Fibroblast of upper back skin (primary cell): ENCODE measurements at regions not wholly inside any gene's neighbourhood (a gene's known extent, or its start where the extent isn't known, plus 50 kb on each side); places are given as distances from the start of the nearest gene placed in this dataset.
A peak's percentile ranks its signal among the peaks of the same experiment; 100 is the strongest.

Source experiments
- DNase-seq: peaks from one replicate; pipeline ENCODE4 v3.0.0-alpha.2; 2013

- no peak for DNase-seq
Observed at GRCh38 chr9:79885093-79885857, 313.5 kb downstream of the TLE4 start.

DNA sequence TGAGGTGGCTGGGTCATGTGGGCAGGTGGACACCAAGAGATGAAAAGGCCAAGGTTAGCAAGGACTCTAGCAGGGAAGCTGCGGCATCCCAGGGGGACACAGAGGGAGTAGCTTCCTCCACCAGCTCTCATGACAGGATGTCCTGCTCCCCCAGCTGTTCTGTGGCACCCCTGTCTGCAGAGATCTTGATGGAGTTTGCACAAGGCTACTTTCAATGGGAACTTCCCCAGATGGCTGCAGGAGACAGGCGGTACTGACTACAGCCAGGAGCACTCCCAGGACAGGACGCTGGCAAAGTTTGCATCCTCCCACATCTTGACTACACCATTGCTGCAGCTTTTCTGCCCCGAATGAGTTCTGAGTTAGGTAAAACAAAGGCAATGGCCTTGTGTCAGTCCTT, 312.8 kb downstream of the TLE4 start:
- no peak for DNase-seq

DNA sequence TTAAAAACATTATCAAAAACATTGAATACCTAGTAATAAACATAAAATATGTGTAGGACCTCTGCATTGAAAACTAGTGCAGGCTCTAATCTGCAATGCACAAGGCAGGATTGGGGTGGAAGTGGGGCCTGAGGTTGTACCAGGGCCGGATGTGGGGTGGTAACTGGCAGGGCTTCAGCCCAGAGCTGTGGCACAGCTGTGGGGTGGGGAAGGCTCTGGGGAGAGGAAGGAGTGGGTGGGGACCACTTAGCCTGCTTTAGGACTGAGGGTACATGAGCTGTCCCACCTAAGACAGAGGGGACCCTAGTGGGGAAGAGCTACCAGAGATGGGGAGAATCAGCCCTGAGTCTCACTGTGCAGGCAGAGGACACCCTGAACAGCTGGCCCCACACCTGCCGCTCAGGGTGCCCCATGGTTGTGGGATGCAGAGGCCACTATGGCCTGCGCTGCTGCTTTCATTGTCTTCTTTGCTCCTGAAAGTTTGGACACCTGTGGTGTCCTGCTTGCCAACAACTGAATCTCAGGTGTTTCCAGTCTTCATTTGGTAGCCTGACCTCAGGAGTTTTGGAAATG, 311.4 kb downstream of the TLE4 start:
- DNase-seq = no peak

- no peak for DNase-seq
Observed at GRCh38 chr9:79880626-79881025, 308.9 kb downstream of the TLE4 start.

DNA sequence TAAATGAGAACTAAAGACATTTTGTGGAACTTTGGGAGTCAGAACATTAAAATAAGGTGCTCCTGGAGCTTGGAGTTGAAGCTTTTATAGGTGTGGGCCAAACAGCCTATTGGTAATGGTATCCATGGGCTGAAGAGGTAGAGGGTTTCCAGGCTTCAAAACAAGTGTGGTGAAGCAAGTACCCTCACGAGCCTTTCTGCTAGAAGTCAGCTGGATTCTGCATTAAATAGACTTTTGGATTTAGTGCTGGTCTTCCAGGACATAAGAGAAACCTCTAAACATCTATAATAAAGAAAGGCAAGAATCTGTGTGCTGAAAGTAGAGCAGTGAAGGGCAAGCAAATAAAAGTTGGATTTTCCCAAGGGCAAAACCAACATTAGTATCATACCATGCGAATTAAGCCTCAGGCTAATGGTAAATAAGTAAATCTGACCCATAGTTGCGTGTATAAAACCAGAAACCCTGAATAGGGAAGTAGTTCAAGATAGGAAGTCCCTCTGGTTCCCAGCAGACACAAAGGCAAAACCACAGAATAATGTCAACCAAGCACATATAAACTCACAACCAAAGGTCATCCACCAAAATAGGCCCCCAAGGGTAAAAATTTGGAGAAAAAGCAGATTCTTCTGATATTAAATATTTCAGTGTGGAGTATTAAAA, 306.3 kb downstream of the TLE4 start:
- no peak for DNase-seq

- no peak for DNase-seq
Observed at GRCh38 chr9:79868567-79869189, 296.9 kb downstream of the TLE4 start.

- DNase-seq = no peak
Observed at GRCh38 chr9:79862921-79863890, 291.4 kb downstream of the TLE4 start.

DNA sequence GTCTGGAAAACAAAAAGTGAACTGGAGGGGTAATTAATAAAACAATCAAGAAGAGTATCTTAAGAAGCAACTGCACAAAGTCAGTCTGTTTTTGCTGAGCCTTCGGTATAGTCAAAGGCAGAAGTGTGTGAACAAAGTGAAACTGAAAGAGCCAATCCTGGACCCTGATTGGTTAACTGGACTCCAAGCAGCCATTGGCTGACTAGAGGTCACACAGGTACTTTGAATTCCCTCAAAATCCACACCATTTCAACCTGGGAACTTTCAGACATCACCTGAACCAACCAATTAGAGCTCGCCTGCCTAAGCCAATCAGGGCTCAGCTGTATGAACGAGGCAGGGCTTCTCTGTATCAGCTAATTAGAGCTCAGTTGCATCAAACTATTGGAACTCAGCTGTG, 286.7 kb downstream of the TLE4 start:
- DNase-seq = peak; percentile 1

DNA sequence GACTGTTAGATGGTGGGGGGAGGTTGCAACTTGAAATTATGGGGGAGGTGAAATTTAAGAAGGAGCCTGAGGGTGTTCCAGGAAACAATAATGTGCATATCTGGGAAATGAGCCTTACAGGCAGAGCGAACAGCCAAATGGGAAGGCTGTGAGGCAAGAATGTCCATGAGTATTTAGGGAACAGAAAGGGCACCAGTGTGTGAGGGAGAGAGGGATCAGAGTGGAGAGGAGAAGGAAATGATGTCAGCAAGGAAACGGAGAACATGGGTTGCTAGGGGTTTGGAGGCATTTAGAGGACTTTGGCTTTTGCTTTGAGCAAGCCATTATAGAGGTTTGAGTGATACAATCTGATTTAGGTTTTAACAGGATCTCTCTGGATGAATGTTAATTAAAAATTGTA, 285.4 kb downstream of the TLE4 start:
- DNase-seq = no peak

DNA sequence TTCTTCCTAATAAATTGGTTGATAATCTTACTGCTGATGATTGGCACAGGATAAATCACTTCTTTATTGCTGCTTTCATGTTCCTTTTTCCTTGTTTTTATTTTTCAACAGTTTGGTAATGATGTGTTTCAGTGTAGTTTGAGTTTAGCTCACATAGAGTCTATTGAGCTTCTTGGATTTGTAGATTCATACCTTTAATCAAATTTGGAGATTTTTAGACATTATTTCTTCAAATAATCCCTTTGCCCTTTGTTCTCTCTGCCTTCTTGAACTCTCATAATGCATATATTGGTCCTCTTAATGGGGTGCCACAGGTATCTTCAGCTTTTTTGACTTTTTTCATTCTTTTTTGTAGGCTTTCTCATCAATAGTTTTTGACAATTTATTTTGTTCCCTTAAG, 275.3 kb downstream of the TLE4 start:
- DNase-seq = no peak

- no peak for DNase-seq
Observed at GRCh38 chr9:79829566-79830302, 258.0 kb downstream of the TLE4 start.

- no peak for DNase-seq
Observed at GRCh38 chr9:79824265-79824664, 252.5 kb downstream of the TLE4 start.

DNA sequence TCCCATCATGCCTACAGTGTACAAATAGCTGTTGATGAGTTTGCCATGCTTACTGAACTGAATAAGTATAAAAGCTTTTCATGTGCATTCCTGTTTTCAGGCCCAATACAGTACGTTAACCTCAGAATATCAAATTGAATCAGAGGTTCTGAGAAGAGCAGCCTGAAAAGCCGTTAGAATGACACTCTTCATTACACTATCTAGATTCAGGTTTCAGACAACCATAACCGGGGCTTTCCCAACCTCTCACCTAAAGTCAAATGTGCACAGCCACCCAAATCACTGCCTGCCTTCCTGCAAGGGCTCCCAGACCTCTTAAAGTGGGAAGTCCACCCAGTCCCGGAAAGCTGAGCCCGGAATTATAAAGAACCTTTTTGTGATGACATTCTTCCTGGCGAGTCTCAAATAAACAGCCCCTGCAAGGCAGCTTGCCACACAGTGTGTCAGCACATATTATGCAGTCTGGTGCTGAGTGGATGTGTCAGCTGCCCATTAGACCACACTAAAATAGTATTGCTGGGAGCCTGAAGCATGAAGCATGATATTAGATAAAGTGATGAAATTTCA, 245.8 kb downstream of the TLE4 start:
- DNase-seq = no peak

- DNase-seq = no peak
Observed at GRCh38 chr9:79813258-79813638, 241.5 kb downstream of the TLE4 start.

GRCh38 chr9:79812507-79813257, 240.9 kb downstream of the TLE4 start:
- DNase-seq = no peak

GRCh38 chr9:79812099-79812498, 240.3 kb downstream of the TLE4 start:
- no peak for DNase-seq

DNA sequence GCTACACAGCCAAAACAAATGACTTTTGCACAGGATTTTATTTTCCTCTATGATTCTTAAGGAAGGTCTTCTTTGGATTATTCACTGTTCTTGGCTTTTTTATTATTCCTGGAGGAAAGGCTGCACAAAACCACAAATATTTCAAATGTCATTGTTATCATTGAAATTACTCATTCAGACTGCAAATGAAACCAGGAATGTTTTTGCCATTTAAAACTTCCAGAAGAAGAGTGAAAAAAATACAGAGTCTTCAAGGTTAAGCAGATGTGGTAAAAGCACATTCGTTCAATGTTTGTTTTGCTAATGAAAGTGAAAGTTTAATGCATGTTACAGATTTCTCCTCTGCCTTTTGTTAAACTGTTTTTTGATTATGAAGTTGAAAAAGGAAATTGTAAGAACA, 238.2 kb downstream of the TLE4 start:
- peak; percentile 88 for DNase-seq

DNA sequence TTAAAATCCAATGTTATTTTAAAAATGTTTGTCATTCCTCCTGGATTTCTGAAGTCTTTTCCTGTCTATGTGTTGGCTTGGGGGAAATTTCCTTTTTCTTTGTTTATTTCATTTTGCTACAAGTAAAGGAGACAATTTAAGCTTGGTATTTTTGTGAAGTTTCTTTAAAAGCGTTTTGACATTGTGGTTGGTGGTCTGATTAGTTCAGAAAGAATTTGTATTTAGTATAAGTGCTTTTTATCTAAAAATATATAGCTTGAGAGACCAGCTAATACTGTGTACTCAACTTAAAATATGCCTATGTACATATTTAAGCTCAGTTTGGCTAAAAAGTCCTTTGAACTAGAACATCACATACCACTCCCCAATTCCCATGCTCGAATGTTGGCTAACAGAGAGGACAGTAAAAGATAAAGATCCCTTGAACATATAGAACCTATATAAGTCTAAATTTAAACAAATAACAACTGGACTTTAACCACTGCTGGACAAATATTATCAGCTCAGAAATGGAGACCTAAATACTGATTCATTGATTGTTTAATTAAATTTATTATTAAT, 237.6 kb downstream of the TLE4 start:
- no peak for DNase-seq

DNA sequence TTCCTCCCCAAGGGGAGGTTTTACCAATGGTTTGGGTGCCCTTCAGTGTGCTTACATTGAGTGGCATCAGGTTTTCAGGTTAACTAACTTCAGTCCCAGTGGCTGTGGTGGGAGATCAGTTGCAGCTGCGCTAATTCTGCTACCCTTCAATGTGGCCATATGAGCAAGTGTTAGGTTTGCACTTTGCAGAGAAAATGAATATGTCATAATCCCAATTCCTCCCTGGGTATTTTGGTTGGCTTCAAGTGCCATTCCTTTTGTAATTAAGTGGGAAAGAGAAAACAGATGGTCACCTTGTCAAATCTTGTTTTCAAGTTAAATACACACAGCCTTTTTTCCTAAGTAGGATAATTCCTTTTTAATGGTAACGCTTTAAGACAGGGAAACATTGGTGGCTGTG, 236.2 kb downstream of the TLE4 start:
- no peak for DNase-seq

DNA sequence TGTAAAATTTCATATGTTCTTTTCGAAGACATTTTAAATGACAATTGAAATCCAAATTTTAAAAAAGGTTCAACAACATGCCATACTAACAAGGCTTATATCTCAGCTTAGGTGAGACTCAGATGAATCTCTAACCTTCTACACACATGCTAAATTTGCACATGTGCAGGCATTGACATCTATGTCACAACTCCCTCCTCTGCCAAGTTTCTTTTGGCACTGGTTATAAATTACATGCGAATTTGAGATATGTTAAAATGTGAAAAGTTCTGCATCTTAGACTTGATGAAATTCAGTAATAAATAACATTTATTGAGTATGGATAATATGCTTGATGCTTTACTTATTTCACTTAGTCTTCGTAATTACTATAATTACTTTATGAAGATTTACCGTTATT, 234.3 kb downstream of the TLE4 start:
- DNase-seq = no peak

- DNase-seq = no peak
Observed at GRCh38 chr9:79801459-79801858, 229.7 kb downstream of the TLE4 start.
